Colonic mucosa (tissue), 4 donors: ENCODE measurements at regions not wholly inside any gene's neighbourhood (a gene's known extent, or its start where the extent isn't known, plus 50 kb on each side); places are given as distances from the start of the nearest gene placed in this dataset.

Source experiments
- DNase-seq: peaks from one replicate; pipeline ENCODE4 v3.0.0-alpha.2; 2020
- H3K27ac ChIP-seq: fragments of 200-600 bp; one replicate; pipeline ENCODE4 v1.8.0; 2021
- H3K27me3 ChIP-seq: fragments of 200-600 bp; one replicate; pipeline ENCODE4 v1.8.0; 2021
- H3K36me3 ChIP-seq: fragments of 200-600 bp; one replicate; pipeline ENCODE4 v1.8.0; 2021
- H3K4me1 ChIP-seq: fragments of 200-600 bp; one replicate; pipeline ENCODE4 v1.8.0; 2021; ENCODE audit warnings: mild to moderate bottlenecking
- H3K4me3 ChIP-seq: fragments of 200-600 bp; one replicate; pipeline ENCODE4 v1.8.0; 2021
- H3K9ac ChIP-seq, 2 donors: one replicate each; pipeline ENCODE4 v1.7.0; 2013; ENCODE audit warnings: control low read depth in 2 of 2, low read depth in 2 of 2, low read length in 2 of 2
- H3K9me3 ChIP-seq: fragments of 200-600 bp; one replicate; pipeline ENCODE4 v1.8.0; 2021
- CTCF ChIP-seq: fragments of 200-600 bp; IDR thresholded peaks from one replicate; pipeline ENCODE4 v1.8.0; 2022; ENCODE audit warnings: antibody characterized with exemption, mild to moderate bottlenecking
- intact Hi-C: fragments of 100-400 bp; cut with DNase I; formaldehyde crosslinking; loops from one replicate; pipeline ENCODE4 v1.14.1; 2022
- donor health status: healthy.
- donor health status: DM: no; HTN: no; CAD: no.
- donor health status: DM: no; HTN: no; CAD: no.

DNA sequence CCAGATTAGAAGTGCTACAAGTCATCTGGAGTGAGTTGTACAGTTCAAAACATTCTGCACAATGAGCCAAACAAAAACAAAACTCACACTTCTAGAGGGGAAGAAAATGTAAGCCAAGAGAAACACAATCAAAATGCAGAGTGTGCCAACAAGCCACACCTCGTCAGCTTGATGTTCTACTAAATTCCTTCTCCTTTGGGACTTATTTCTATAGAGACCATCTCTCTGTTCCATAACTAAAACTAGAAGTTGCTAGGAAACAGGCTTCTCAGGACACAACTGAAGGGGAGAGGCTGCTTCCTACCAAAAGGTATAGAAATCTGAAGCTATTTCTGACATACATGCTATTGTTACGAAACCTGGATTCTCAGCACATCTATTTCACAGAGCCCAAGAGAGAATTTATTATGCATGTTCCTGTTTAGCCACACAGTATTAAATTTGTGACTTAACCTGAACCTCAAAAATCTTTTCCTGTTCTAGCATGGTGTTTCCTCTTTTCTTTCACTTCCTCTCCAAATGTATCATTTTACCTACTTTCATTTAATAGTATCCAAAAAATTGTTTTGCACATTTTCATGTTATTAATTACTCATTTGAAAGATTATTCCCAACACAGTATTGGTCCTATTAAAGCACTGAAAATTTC is 211.4 kb upstream of the CCDC150 start:
- Histone ChIP-seq H3K4me3 (no peak overlapping the region), H3K27me3 (no peaks in the 10 kb centered on the region), H3K9ac (no peak overlapping the region), H3K9me3 (no peaks in the 10 kb centered on the region), H3K27ac (no peak overlapping the region), H3K36me3 (no peaks in the 10 kb centered on the region), H3K4me1 (no peaks in the 10 kb centered on the region)
- no peak for DNase-seq
- intact Hi-C loops: no loop called here
- no peak for TF ChIP-seq CTCF

DNA sequence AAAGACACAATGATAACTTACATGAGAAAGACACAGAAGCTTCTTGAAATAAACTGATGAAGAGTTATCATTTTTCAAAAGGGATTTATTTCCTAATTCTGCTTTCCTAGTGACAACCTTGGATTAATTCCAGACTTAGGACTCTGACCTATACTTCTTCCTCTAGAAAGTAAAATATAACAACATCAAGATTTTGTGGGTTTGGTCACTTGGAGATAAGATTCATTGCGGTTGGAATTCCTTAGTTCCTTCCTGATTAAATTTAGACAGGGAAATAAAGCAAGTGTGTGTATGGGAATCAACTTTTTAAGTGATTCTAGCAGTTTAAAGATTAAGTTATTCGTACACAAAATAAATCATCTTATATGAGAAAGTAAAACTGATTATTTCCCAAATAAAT is 208.4 kb upstream of the CCDC150 start:
- Histone ChIP-seq H3K4me1 (no peaks in the 10 kb centered on the region), H3K4me3 (no peak overlapping the region), H3K36me3 (no peaks in the 10 kb centered on the region), H3K27ac (no peak overlapping the region), H3K9me3 (no peaks in the 10 kb centered on the region), H3K9ac (no peak overlapping the region), H3K27me3 (no peaks in the 10 kb centered on the region)
- TF ChIP-seq CTCF: no peak
- intact Hi-C loops: no loop called here
- DNase-seq: no peak

DNA sequence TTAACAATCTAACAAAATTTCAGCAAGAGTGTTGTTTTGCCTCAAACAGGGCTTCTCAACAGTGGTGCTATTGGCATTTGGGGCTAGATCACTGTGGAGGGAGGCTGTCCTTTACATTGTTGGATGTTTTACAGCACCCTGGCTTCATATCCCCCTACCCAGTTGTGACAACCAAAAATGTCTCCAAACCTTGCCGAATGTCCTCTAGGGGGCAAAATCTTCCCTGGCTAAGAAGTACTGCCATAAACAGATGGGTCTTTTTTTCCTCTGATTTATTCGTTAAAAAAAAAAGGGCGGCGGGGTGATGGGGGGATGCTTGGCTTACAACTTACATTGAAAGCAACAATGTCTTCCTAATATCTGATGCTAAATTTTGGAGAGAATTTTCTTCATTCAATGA is 207.6 kb upstream of the CCDC150 start:
- H3K27me3 ChIP-seq: no peaks in the 10 kb centered on the region
- no peak for TF ChIP-seq CTCF
- H3K9me3 ChIP-seq: no peaks in the 10 kb centered on the region
- no peak overlapping the region for H3K4me3 ChIP-seq
- H3K4me1 ChIP-seq: no peaks in the 10 kb centered on the region
- no peak overlapping the region for H3K27ac ChIP-seq
- DNase-seq: no peak
- no peaks in the 10 kb centered on the region for H3K36me3 ChIP-seq
- intact Hi-C loops: no loop called here
- no peak overlapping the region for H3K9ac ChIP-seq

DNA sequence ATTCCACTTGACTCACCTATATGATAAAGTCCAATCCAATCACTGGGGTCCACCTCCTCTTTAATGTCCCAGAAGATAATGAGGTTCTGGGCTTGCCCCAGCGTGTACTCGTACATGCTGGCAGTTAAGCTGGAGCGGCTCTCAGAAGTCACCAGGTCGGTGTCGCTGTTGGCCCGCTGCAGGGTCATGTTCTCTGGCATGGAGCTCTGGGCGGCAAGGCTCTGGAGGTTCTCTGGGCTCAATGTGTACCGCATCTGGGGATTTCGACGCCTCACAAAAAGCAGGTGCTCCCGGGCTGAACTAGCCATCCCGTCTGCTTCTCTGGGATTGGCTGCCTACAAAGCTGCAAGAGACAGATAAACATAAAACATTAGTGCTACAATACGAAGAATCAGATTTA is 206.4 kb upstream of the CCDC150 start:
- DNase-seq: no peak
- H3K9me3 ChIP-seq: no peaks in the 10 kb centered on the region
- H3K36me3 ChIP-seq: no peaks in the 10 kb centered on the region
- no peak overlapping the region for H3K9ac ChIP-seq
- intact Hi-C loops: no loop called here
- no peak overlapping the region for H3K4me3 ChIP-seq
- no peak for TF ChIP-seq CTCF
- no peaks in the 10 kb centered on the region for H3K27me3 ChIP-seq
- no peak overlapping the region for H3K27ac ChIP-seq
- H3K4me1 ChIP-seq: no peaks in the 10 kb centered on the region

DNA sequence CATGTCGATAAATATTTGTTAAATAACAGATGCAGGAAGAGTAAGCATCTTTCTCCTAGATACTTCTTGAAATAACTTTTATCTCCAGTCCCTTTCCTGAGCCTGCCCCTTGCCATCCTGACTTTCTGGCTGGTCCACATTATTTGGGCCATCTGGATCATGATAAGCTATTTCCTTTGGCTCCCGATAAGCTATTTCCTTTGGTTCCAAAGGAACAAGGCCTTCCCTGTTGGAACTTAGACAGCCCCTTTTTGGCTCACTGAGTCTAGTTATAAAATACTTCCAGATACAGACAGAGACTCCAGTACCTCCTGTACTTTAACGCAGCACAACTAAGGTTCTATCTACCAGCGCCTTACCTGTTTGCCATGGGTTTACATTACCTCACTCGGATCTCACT is 205.3 kb upstream of the CCDC150 start:
- Histone ChIP-seq H3K27ac (no peak overlapping the region), H3K36me3 (no peaks in the 10 kb centered on the region)
- no peak for TF ChIP-seq CTCF

More for the DNA sequence above, 205.3 kb upstream of the CCDC150 start:
- DNase-seq: no peak
- no peak overlapping the region for H3K4me3 ChIP-seq
- H3K9ac ChIP-seq: no peak overlapping the region
- no peaks in the 10 kb centered on the region for H3K4me1 ChIP-seq
- H3K27me3 ChIP-seq: no peaks in the 10 kb centered on the region
- no peaks in the 10 kb centered on the region for H3K9me3 ChIP-seq
- intact Hi-C loops: no loop called here
